HCT116 (cell line): ENCODE measurements at regions not wholly inside any gene's neighbourhood (a gene's known extent, or its start where the extent isn't known, plus 50 kb on each side); places are given as distances from the start of the nearest gene placed in this dataset.

Experiments
- ATAC-seq: fragments of 200-7000 bp; cut with Tn5 transposase; 2 replicates; pipeline ENCODE4 v1.9.1; 2020; ENCODE audit warnings: mild to moderate bottlenecking, moderate library complexity
- BruUV-seq: library from RNA; stranded (reverse); fragments of 400-500 nt; replicated peaks from 2 replicates; lab custom pipeline; 2021; lab: Mats Ljungman, UMichigan
- CTCF ChIA-PET: fragments of 300-600 bp; sonication (Branson Sonifier 250); formaldehyde crosslinking; loops from one replicate; lab custom pipeline; 2021; ENCODE audit warnings: antibody characterized with exemption; lab: Charles Lee
- POLR2A ChIA-PET: fragments of 300-600, 350-600 bp; sonication (Branson Sonifier 250); formaldehyde crosslinking; loops from one replicate; lab custom pipeline; 2021; ENCODE audit warnings: antibody characterized with exemption; lab: Charles Lee
- RAD21 ChIA-PET, 2 experiments: fragments of 300-600 bp; sonication (Branson Sonifier 250); formaldehyde crosslinking; loops; one replicate each; lab custom pipeline; 2023; ENCODE audit warnings: low total read pairs in 2 of 2; ENCODE audit not compliant: uncharacterized antibody in 2 of 2, unreplicated experiment in 2 of 2, low non-redundant PET in 1 of 2; lab: Charles Lee
- DNase-seq: peaks from one replicate; pipeline ENCODE4 v3.0.0-alpha.2; 2010; ENCODE audit warnings: low read depth, low spot score
- H2AFZ ChIP-seq: fragments of 200-600 bp; shearing (Covaris generic), sonication (generic); 2 replicates; pipeline ENCODE4 v1.6.1; 2017; ENCODE audit warnings: low read depth, mixed run types, mixed read lengths, antibody characterized with exemption, low read length; ENCODE audit not compliant: poor library complexity, severe bottlenecking
- H3K27ac ChIP-seq: 2 replicates; pipeline ENCODE4 v1.5.1; 2012; ENCODE audit warnings: low read depth, low read length
- H3K27me3 ChIP-seq: fragments of 200-600 bp; sonication (generic); 2 replicates; pipeline ENCODE4 v1.6.1; 2016; ENCODE audit warnings: mixed run types, low read length, mixed read lengths; ENCODE audit not compliant: insufficient read depth
- H3K36me3 ChIP-seq, 2 experiments: fragments of 200-500 bp in 1 of 2; fragments of 200-600 bp in 1 of 2; sonication (Bioruptor generic) in 1 of 2; sonication (generic) in 1 of 2; 2 replicates each; pipeline versions ENCODE4 v1.5.1 to v1.6.1; 2014 to 2016; ENCODE audit warnings: low read length in 2 of 2, inconsistent platforms in 1 of 2, mixed read lengths in 1 of 2, mixed run types in 1 of 2; ENCODE audit not compliant: insufficient read depth in 2 of 2, control insufficient read depth in 1 of 2
- H3K4me1 ChIP-seq, 2 experiments: fragments of 200-600 bp in 1 of 2; sonication (generic) in 1 of 2; 2 replicates each; pipeline versions ENCODE4 v1.5.1 to v1.6.1; 2012 to 2017; ENCODE audit warnings: low read length in 2 of 2, inconsistent platforms in 1 of 2, mild to moderate bottlenecking in 1 of 2, mixed read lengths in 1 of 2, mixed run types in 1 of 2, moderate library complexity in 1 of 2; ENCODE audit not compliant: insufficient read depth in 2 of 2, control insufficient read depth in 1 of 2
- H3K4me2 ChIP-seq: fragments of 200-600 bp; sonication (generic); 2 replicates; pipeline ENCODE4 v1.6.1; 2017; ENCODE audit warnings: mixed run types, low read length, mixed read lengths
- H3K4me3 ChIP-seq, 2 experiments: fragments of 200-600 bp in 1 of 2; sonication (generic) in 1 of 2; replicated peaks in 1 of 2; 2 replicates each; pipeline ENCODE4 v1.5.1; 2011 to 2016; ENCODE audit warnings: low read length in 2 of 2, control low read depth in 1 of 2, low read depth in 1 of 2, mild to moderate bottlenecking in 1 of 2, mixed read lengths in 1 of 2, mixed run types in 1 of 2
- H3K79me2 ChIP-seq: fragments of 200-600 bp; sonication (generic); 2 replicates; pipeline ENCODE4 v1.6.1; 2017; ENCODE audit warnings: mild to moderate bottlenecking, mixed run types, low read length, moderate library complexity, mixed read lengths; ENCODE audit not compliant: insufficient read depth
- H3K9ac ChIP-seq: fragments of 200-600 bp; sonication (generic); 2 replicates; pipeline ENCODE4 v1.6.1; 2016; ENCODE audit warnings: low read length, mixed read lengths
- H3K9me2 ChIP-seq: fragments of 200-600 bp; sonication (generic), shearing (Covaris generic); 2 replicates; pipeline ENCODE4 v1.6.1; 2017; ENCODE audit warnings: mixed run types, mild to moderate bottlenecking, moderate library complexity; ENCODE audit not compliant: insufficient read depth
- H3K9me3 ChIP-seq, 2 experiments: fragments of 200-500 bp in 1 of 2; fragments of 200-600 bp in 1 of 2; sonication (Bioruptor generic) in 1 of 2; sonication (generic) in 1 of 2; 2 replicates each; pipeline ENCODE4 v1.6.1; 2014 to 2017; ENCODE audit warnings: low read length in 2 of 2, mixed read lengths in 2 of 2, inconsistent platforms in 1 of 2, low read depth in 1 of 2, mild to moderate bottlenecking in 1 of 2, mixed run types in 1 of 2, moderate library complexity in 1 of 2; ENCODE audit not compliant: control insufficient read depth in 1 of 2, insufficient read depth in 1 of 2
- H4K20me1 ChIP-seq: fragments of 200-600 bp; sonication (generic), shearing (Covaris generic); 2 replicates; pipeline ENCODE4 v1.6.1; 2017; ENCODE audit warnings: mixed run types, mild to moderate bottlenecking, moderate library complexity; ENCODE audit not compliant: insufficient read depth
- ATF3 ChIP-seq: IDR thresholded peaks from 2 replicates; pipeline ENCODE4 v1.6.1; 2012
- CBX3 ChIP-seq: IDR thresholded peaks from 2 replicates; pipeline ENCODE4 v1.6.1; 2012; ENCODE audit warnings: low read depth
- CEBPB ChIP-seq: IDR thresholded peaks from 2 replicates; pipeline ENCODE4 v1.6.1; 2012; ENCODE audit warnings: low read depth
- EGR1 ChIP-seq: IDR thresholded peaks from 2 replicates; pipeline ENCODE4 v1.6.1; 2012; ENCODE audit warnings: low read depth
- EZH2 ChIP-seq: fragments of 200-600 bp; sonication (generic); IDR thresholded peaks from 2 replicates; pipeline ENCODE4 v1.6.1; 2017; ENCODE audit warnings: antibody characterized with exemption, mixed run types
- EZH2phosphoT487 ChIP-seq: fragments of 200-600 bp; IDR thresholded peaks from 2 replicates; pipeline ENCODE4 v1.6.1; 2018; ENCODE audit warnings: antibody characterized with exemption, borderline replicate concordance
- FOSL1 ChIP-seq: IDR thresholded peaks from 2 replicates; pipeline ENCODE4 v1.6.1; 2012; ENCODE audit warnings: low read depth
- POLR2A ChIP-seq: IDR thresholded peaks from 2 replicates; pipeline ENCODE4 v1.7.0; 2011; ENCODE audit warnings: borderline replicate concordance; ENCODE audit not compliant: insufficient read depth, insufficient read length; ENCODE audit errors: extremely low read depth
- POLR2AphosphoS5 ChIP-seq: IDR thresholded peaks from 2 replicates; pipeline ENCODE4 v1.6.1; 2011; ENCODE audit warnings: mild to moderate bottlenecking, low read depth, low read length, moderate library complexity
- RAD21 ChIP-seq: IDR thresholded peaks from 2 replicates; pipeline ENCODE4 v1.6.1; 2012; ENCODE audit warnings: low read depth, mild to moderate bottlenecking
- REST ChIP-seq: IDR thresholded peaks from 2 replicates; pipeline ENCODE4 v1.6.1; 2012; ENCODE audit warnings: low read depth
- SP1 ChIP-seq: IDR thresholded peaks from 2 replicates; pipeline ENCODE4 v1.6.1; 2012; ENCODE audit warnings: low read depth
- SRF ChIP-seq: IDR thresholded peaks from 2 replicates; pipeline ENCODE4 v1.6.1; 2012; ENCODE audit warnings: low read depth
- YY1 ChIP-seq: IDR thresholded peaks from 2 replicates; pipeline ENCODE4 v1.6.1; 2011; ENCODE audit warnings: low read length, low read depth, moderate library complexity, mild to moderate bottlenecking; ENCODE audit not compliant: insufficient replicate concordance; ENCODE audit errors: extremely low read depth
- ZBTB33 ChIP-seq: IDR thresholded peaks from 2 replicates; pipeline ENCODE4 v1.6.1; 2011; ENCODE audit warnings: mild to moderate bottlenecking, low read length, moderate library complexity; ENCODE audit not compliant: insufficient replicate concordance; ENCODE audit errors: extremely low read depth
- ZFX ChIP-seq: fragments of 450-650 bp; IDR thresholded peaks from 2 replicates; pipeline ENCODE4 v1.6.1; 2017
- intact Hi-C: fragments of 100-400 bp; cut with micrococcal nuclease; formaldehyde crosslinking; loops from 2 replicates; pipeline ENCODE4 v1.10.0; 2022

GRCh38 chr1:58844176-58844575, 60.3 kb upstream of the JUN start:
- Histone ChIP-seq H3K9ac (no peak overlapping the region), H3K4me3 (no peak overlapping the region), H3K79me2 (no peaks in the 10 kb centered on the region), H3K9me3 (no peaks in the 10 kb centered on the region), H3K27ac (no peak overlapping the region), H3K36me3 (no peaks in the 10 kb centered on the region), H3K4me2 (no peak overlapping the region), H3K4me1 (peaks cover 7 to 23% of the 10 kb centered on the region in 2 experiments), H2AFZ (no peak overlapping the region), H3K27me3 (no peaks in the 10 kb centered on the region), H4K20me1 (no peaks in the 10 kb centered on the region), H3K9me2 (no peaks in the 10 kb centered on the region)
- intact Hi-C loops: no loop called here
- DNase-seq: no peak
- no peak for ATAC-seq
- BruUV-seq: no TSS peak
- no peak for TF ChIP-seq POLR2AphosphoS5
- TF ChIP-seq CEBPB: no peak
- TF ChIP-seq EGR1: no peak
- no peak for TF ChIP-seq POLR2A
- no peak for TF ChIP-seq ZBTB33
- TF ChIP-seq RAD21: no peak
- TF ChIP-seq REST: no peak
- no peak for TF ChIP-seq SP1
- TF ChIP-seq EZH2: no peak
- no peak for TF ChIP-seq ZFX
- TF ChIP-seq ATF3: no peak
- TF ChIP-seq CBX3: no peak
- TF ChIP-seq SRF: no peak
- TF ChIP-seq EZH2phosphoT487: no peak
- no peak for TF ChIP-seq YY1
- no peak for TF ChIP-seq FOSL1
- POLR2A ChIA-PET: no interaction called here
- RAD21 ChIA-PET: no interaction called here
- CTCF ChIA-PET: no interaction called here
